GM12864 (cell line): ENCODE measurements at regions not wholly inside any gene's neighbourhood (a gene's known extent, or its start where the extent isn't known, plus 50 kb on each side); places are given as distances from the start of the nearest gene placed in this dataset.

Experiments
- DNase-seq: peaks from one replicate; pipeline ENCODE4 v3.0.0-alpha.2; 2011; ENCODE audit warnings: low read depth
- H3K4me3 ChIP-seq: 2 replicates; pipeline ENCODE4 v1.5.1; 2011; ENCODE audit warnings: mild to moderate bottlenecking, low read depth, low read length, control low read depth
- TF ChIP-seq, protein P1 (sequence below): IDR thresholded peaks from 2 replicates; pipeline ENCODE4 v1.5.1; 2011; ENCODE audit warnings: low read depth, mild to moderate bottlenecking, moderate library complexity, low read length, control low read depth, inconsistent platforms; ENCODE audit errors: missing control alignments

DNA sequence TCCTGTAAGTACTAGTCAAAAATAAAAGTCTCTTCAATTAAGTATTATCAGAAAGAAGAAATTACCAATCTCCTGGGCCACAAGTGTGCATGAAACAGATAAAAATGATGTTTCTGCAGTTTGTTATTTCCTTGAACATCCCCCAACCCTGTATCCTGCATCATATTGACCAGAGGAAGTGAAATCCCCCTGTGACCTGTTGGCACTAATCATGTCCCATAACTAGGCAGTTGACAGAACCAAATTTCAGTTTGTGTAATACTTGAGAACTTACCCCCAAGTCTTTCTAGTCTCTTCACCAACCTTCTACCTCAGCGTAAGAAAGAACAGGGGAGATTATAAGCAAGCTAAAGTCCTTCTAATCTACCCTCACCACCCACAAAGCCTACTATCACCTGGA lies 368.2 kb upstream of the PDE4D start:
- H3K4me3 ChIP-seq = no peak overlapping the region
- no peak for DNase-seq
- TF ChIP-seq, protein P1, sequence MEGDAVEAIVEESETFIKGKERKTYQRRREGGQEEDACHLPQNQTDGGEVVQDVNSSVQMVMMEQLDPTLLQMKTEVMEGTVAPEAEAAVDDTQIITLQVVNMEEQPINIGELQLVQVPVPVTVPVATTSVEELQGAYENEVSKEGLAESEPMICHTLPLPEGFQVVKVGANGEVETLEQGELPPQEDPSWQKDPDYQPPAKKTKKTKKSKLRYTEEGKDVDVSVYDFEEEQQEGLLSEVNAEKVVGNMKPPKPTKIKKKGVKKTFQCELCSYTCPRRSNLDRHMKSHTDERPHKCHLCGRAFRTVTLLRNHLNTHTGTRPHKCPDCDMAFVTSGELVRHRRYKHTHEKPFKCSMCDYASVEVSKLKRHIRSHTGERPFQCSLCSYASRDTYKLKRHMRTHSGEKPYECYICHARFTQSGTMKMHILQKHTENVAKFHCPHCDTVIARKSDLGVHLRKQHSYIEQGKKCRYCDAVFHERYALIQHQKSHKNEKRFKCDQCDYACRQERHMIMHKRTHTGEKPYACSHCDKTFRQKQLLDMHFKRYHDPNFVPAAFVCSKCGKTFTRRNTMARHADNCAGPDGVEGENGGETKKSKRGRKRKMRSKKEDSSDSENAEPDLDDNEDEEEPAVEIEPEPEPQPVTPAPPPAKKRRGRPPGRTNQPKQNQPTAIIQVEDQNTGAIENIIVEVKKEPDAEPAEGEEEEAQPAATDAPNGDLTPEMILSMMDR = no peak

DNA sequence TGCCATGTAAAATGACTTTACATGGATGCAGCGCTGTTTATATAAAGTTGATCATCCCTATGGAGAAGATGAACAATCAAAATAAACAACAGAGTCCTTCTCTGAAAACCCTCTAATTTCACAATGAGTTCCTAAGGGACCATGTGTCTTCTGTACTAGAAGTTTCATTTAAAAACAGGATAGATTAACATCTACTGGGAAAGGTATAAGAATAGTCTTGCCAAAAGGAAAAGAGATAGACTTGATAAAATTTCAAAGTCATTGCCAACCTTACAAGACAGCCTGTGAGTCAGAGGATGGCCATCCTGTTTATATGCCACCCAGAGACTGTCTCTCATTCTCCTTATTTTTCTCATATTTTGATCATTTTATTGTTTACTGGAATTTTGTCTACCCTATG lies 367.1 kb upstream of the PDE4D start:
- TF ChIP-seq, protein P1 = no peak
- H3K4me3 ChIP-seq = no peak overlapping the region
- no peak for DNase-seq

DNA sequence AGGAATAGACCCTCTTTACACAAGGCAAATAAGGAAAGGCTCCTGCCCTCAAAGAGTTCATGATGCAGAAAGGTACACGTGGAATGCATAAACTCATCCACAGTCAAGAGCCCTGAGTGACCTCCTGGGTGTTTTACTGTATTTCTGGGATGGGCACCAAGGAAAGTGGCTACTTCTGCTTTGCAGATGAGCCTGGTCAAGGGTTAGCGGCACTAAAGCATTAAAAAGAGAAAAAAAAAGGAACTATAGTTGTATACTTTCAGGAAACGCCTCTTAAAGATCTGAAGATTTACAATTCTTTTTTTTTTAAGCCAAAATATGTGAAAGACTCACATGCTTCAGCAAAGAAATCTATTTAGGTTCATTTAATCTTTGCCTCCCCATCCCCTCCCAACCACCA lies 366.2 kb upstream of the PDE4D start:
- no peak for DNase-seq
- TF ChIP-seq, protein P1 = no peak
- no peak overlapping the region for H3K4me3 ChIP-seq

DNA sequence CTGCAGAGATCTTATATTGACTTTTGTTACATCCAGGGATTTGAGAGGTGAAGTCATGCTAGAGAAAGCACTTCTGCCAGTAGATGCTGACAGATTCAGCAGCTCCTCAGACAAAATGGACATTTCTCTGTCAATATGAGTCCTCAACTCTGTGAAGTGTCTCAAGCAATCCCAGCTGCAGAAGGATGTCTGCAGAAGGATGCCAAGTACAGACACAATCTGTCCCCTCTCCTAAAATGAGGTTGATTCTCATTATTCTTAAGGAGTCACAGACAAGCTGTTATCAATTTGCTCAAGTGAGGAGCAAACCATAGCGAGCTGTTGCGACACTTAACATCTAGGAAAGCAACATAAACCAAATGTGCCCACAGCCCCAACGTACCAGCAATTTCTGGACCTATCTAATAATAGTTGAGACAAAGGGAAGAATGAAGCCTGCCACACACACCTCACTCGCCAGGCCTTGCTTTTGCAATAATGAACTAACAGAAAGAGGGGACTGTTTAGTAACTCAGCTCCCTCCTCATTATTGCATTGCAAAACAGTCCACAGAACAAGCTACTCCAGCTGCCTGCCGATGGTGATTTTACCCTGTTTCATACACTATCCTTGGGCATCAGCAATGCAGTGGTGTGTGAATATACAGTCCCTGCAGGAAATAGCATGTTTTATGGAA lies 364.2 kb upstream of the PDE4D start:
- TF ChIP-seq, protein P1 = no peak
- DNase-seq = no peak
- H3K4me3 ChIP-seq = no peak overlapping the region

DNA sequence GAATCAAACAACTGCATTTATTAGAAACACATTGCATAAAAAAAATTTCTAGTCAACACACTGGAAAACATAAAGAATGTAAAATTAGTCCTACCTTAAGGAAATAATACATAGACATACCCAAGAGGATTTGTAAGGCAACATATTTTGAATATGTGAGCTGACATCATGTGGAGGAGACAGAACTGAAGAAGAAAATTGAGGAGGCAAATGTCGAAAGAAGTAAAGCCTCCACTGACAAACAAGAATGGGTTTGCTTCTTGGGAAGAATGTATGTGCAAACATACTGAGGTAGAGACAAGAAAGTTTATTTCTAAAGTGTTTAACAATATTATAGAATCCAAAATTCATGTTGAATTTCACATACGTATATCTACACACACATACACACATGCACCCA lies 363.0 kb upstream of the PDE4D start:
- TF ChIP-seq, protein P1 = no peak
- DNase-seq = no peak
- H3K4me3 ChIP-seq = no peak overlapping the region

DNA sequence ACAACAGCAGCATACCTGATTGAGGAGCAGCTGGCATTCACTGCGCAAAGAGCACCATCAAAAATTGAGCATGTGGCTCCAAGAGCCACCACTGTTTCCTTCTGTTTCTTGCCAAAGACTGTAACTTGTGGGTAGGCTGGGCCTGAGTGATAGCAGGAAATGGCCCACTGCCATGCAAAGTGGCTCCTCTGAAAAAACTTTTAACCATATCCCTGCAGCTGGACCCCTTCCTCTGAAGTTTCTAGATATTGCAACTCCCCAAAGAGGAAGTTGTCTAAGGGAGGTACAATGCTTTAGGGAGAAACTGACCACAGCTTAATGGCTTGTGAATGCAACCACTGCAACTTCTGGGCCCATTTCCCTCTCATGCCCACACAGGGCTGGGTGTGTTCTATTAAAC lies 355.4 kb upstream of the PDE4D start:
- H3K4me3 ChIP-seq = no peak overlapping the region
- TF ChIP-seq, protein P1 = no peak
- DNase-seq = peak; percentile 69

DNA sequence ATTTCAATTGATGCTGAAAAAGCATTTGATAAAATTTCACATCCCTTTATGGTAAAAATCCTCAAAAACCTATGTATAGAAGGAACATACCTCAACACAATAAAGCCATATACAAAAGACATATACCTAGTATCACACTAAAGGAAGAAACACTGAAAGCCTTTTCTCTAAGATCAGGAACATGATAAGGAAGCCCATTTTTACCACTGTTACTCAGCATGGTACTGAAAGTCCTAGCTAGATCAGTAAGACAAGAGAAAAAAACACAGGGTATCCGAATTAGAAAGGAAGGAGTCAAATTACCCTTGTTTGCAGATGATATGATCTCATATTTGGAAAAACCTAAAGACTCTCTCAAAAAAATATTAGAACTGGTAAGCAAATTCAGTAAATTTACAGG lies 350.2 kb upstream of the PDE4D start:
- no peak overlapping the region for H3K4me3 ChIP-seq
- no peak for DNase-seq
- TF ChIP-seq, protein P1 = no peak
